ENCODE measurements at regions not wholly inside any gene's neighbourhood (a gene's known extent, or its start where the extent isn't known, plus 50 kb on each side); places are given as distances from the start of the nearest gene placed in this dataset.

DNA sequence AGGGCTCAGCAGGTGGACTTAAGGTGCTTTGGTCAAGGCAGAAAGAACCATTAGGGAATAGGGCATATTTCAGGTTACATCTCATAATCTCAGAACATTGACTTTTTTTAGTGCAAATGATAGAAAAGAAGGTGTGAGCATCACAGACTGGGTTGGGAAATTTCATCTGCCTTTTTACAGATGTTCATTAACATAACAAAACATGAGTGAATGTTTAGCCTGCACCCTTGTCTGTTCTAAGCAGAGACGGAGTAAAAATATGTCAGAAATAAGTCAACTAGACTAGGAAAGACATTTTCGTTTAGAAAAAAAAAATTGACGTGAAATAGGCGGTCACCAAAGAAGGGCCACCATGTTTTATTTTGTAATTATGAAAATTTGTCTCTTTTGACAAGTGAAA, 127.5 kb upstream of the CDH13 start:
- no peak for DNase-seq

DNA sequence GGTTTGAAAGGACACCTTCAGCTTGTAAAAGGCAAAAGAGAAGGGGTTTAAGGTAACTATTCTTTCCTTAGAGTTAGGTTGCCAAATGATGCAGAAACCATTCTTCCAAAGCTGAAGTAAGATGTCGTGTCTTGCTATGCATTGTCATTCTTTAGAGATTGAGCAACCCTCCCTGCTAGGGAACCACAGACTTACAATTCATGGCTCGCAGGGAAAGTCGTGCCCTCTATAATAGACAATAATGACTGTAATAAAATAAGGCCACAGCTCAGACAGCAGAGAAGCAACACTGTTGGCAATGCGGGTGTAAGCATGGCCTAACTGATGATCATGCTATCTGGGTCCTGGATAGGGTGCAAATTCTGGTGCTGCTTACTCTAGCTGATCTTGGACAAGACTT, 129.6 kb upstream of the CDH13 start:
- no peak for DNase-seq

DNA sequence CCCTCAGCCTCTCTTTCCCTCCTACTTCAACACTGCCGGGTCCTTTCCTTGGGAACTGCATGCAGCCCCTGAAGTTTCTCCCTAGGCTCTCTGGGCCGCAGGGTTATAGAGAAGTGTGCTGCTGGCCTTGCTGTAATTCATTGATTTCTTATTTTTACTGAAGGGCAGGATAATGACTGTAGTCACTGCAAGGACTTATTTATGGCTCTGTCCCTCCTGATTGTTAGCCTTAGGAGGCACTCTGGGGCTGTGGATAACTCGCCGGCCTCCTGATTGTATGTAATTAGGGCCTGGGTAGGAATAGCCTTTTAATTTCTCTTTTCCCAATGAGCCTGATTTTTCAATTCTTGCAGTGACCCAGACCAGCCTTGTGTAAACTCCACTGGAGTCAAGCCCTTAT, 138.3 kb upstream of the CDH13 start:
- DNase-seq, result no peak

DNA sequence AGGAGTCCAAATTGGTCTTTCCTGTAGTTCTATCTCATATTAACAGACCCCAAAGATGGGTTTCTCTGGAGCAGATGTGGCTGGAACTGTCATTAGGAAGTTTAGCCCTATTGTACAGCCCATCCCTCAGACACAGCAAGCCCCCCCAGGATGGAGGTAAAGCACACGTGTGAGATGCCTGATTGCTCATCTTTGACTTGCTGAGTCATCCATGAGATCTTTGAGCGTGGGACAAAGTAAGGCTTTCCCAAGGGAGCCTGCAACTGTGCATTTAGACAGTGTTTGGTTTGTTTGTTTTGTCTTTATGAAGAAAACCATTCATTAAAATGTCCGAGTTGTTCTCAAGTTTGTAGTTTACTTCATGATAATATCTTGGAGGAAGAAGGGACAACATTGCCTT, 145.3 kb upstream of the CDH13 start:
- DNase-seq, result no peak

DNA sequence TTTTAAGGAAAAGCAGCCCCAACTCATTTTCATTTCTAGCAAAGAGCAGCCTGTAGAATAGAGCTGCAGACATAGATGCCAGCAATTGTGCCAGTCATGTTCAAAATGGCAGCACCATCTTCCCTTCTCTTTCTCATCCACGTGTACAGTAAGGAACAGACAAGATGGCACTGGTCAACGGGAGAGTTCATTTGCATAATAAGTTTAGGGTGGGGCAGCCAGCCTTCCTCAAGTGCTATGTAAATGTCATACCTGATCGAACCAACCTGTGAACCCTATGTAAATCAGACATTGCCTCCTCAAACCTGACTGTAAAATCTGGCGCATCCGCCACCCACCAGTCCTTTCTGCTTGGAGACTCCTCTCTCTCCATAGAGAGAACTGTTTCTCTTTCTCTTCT, 150.0 kb upstream of the CDH13 start:
- DNase-seq, result no peak

DNA sequence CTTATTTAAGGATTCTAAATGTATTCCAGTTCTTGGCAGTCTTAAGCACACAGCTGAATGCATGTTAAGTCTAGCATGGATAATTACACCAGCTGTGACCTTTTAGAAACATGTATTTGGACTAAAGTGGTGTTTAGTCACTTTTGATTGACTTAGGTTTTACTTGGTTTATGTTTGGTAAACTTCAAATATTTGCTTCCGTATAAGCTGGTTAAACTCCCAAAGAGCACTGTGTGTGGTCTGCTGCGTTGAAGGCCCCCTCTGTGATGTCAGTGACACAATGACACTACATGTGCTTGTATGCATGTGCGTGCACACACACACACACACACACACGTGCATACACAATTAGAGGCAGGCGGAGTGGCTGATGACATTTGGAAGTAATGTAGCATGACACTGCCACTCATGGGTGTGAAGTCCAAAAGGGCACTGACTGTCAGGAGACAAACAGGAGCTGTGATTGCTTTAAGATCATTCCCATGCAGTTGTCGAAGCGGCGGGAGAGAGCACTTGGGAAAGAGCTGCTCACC, 156.1 kb upstream of the CDH13 start:
- DNase-seq, result no peak

DNA sequence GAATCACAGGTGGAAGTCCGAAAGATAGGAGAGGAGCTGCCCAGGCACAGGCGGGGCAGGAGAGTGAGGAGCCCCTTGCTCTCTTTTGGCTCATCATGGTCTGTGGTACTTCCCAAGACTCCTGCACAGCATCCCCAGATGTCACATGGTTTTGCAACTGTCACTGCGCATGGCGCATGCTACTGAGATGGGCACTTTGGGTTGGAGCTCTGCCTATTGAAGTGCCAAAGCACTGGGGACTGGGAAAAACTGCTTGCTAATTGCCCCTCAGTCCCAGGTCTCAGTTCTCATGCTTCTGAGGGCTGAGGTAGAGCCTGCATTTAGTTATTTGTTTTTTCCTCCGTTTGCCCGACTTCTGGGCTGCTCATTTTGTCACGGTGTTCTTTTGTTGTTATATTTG, 156.8 kb upstream of the CDH13 start:
- no peak for DNase-seq

DNA sequence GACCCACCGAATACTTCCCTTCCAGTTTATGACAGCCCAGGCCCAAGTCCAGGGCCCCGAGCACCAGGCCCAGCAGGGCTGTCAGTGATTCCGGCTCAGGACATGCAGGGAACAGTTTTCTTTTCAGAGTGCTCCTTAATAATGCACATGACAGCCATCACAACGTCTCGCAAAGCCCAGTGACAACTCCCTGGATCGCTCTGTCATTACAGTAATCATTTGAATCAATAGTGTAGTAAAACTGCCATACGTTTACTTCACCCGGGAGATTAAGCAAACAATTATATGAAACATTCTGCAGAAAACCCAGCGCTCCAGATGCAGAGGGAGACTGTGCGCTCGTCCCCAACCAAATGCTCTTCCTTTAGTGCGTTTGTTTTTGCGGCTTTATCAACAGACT, 162.6 kb upstream of the CDH13 start:
- DNase-seq, result no peak

DNA sequence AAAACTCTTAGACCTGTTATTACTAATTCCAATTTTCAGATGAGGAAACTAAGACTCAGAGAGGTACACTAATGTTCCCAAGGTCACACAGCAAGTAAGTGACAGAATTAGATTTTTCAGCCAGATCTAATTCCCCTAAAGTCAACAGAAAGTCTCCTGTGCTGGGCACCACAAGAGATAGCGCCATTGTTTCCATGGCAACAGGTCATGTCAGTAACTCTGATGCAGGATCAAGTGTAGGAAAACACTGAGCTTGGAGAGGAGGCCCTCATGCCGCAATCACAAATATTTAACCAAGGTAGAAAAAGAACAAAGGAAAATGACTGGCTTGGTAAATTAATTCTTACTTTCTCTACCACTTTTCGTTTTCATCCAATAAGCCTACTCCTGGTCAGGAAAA, 166.0 kb upstream of the CDH13 start:
- DNase-seq, result no peak

DNA sequence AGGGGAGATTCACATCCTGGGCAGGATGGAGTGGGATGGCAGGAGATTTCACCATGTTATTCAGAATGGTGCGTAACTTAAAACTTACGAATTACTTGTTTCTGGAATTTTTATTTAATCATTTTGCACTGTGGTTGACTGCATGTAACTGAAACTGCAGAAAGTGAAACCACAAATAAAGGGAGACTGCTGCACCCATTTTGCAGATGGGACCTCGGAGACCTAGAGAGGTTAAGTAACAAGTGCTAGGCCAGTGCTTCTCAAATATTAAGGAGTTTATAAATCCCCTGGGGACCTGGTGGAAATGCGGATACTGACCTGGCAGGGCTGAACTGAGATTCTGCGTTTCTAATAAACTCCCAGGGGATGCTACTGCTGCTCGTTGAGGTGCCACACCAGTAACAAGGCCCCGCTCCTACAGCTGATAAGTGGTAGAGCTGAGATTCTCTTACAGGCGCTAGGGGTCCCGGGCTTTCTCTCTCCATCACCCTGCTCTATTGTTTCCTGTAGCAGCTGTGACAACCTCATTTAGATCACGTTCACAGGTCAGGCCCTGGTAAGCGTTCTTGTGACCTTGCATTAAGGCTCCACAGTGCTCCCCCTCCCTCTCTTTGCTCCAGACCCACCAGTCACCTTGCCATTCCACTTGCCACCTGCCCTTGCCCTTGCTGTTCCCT, 167.1 kb upstream of the CDH13 start:
- no peak for DNase-seq

DNA sequence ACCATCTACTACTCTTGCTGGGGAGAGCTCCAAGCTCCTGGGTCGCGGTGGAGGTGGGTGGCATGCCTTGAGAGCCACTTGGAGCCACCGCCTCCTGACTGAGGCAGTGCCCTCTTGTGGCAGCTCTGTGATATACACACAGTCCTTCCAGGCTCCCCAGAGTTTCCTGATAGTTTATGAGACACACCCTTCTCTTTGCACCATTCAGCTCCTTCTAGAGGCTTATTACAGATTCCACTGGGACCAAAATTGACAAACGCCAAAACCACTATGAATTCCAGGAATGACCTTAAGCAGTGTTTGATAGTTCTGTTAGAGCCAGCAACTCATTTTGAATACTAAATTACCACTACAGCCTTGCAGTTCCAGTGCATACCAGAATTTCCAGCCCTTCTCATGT, 170.1 kb upstream of the CDH13 start:
- peak; percentile 35 for DNase-seq

DNA sequence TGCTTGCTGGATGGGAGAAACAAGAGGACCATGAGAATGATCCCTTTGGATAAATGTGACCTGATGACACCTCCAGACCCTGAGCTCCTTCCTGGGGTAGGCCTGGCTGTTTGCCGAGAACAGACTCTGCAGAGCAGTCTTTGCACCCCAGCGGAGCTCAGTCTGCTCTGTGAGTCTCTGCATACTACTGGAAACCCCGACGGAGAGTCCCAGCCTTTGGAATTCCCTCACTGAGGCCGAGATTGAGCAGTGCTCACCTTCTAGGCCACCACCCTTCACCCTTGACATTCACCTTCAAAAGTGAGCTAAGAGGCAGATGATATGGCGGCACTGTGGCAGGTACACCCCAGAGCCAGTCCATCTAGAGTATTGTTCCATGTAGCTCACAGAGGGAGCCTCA, 172.2 kb upstream of the CDH13 start:
- no peak for DNase-seq

DNA sequence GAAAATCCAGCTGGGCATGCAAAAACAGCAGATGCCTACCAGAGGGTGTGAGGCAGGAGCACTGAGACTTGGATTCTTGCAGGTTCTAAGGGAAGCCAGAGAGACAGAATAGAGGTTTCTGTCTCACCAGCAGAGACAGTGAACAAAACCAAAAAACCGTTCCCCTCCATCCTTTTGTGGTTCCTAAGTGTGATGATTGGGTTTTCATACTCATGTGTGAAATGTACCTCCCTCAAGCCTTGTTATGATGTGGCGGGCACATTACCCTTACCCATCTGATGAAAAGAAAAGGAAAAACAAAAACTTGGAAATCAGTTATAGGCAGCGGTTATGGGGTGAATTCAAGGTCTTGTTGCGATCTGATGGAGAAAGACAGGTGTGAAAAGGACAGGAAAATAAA, 172.6 kb upstream of the CDH13 start:
- DNase-seq, result no peak

DNA sequence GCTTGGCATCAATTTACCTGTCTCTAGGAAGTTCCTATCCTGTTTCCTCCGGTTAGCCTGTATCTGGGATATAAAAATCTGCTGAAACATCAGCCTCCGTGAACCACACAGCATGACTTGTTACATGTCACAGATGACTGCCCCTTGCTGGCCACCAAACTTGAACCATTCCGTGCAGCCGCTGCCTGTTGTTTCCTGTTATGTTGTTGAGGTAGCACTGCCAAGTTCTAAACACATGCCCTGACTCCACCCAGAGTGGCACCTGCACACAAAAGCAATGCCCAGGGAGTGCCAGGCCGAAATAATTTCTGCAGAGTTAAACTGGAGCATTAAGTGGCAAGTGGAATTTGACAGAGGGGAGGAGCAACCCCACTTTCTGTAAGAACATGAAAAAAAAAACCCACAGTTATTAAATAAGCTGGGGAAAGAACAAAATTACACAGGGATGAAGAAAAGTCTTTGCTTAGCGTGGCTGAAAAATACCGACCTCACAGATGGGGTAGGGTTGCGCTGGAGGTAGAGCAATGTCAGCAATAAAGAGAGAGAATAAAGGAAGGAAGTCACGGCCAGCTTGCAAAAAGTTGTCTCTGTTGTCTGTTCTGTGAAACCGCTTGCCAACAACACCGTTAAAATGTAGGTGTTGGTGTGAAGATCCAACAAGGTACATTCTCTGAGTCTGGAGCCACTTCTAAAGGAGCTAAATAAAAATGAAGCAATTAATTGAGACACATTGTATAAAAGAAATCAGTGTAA, 174.6 kb upstream of the CDH13 start:
- DNase-seq, result no peak

DNA sequence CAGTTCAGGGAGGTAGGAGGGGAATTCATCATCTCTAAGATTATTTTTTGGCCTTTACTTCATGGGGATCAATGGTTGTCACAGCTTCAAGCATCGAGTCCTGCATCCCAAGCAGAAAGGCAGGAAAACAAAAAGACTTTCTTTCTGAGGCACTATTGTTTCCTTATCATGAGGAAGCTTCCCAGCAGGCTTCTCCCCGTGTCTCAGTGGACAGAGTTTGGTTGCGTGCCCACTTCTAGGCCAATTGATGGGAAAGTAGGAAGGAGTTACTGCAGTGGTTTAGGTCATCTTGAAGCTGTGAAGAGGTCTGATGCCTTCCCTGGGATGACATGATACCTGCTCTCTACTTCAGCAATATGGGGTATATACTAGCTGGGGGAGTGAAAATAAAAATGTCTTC, 175.3 kb upstream of the CDH13 start:
- no peak for DNase-seq

DNA sequence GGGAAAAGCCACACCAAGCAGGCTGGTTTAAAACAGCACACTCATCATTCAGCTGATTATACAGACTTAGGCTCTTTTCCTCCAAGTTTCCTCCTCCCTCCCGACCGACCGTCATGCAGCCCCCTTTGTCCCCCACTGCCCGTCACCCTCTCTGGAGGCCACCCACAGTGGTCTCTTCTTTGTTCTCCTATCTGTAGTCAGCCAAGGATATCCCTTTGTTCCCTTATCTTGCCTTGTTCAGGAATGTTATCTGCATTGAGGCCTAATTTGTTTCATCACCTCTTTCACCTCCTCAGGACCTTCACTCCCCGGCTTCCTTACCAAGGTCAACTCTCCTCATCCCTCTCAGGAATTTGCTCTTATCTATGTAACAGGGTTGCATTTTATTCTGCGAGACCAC, 186.4 kb upstream of the CDH13 start:
- no peak for DNase-seq

DNA sequence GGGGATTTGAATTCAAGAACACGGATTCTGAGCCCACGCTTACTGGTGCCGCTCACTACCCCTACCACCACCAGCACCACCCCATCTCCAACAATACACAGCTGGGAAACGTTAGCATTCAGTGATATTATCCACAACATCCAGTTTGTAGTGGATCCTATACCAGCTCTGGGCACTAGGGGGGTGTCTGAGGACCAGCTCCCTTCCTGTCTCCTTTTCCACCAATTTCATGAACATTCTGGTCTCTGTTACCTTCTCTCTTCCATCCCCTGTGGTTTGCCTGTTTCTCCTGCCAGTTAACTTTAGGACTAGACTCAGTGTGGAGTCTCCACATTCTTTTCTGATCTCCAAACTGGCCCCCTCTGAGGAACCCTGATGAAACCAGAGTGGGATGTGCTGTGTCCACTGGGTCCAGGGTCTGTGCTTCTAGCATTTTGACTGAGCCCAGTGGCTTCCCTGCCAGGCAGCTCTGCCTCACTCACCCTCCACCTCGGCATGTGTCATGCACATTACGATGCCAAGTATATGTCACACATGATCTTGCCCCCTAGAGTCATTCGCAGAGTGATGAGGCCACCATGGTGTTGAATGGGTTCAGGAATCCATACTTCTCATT, 187.0 kb upstream of the CDH13 start:
- no peak for DNase-seq

DNA sequence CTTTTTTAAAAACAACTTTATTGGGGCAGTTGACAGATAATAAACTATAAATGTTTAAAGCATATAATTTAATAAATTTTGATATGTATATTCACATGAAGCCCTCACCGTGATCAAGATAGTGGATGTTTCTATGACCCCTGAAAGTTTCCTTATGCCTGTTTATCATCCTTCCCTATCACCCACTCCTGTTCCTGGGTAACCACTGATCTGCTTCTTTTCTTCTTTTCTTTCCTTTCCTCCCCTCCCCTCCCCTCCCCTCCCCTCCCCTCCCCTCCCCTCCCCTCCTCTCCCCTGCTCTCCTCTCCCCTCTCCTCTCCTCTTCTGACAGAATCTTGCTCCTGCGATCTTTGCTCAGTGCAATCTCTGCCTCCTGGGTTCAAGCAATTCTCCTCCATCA, 193.7 kb upstream of the CDH13 start:
- DNase-seq, result no peak

DNA sequence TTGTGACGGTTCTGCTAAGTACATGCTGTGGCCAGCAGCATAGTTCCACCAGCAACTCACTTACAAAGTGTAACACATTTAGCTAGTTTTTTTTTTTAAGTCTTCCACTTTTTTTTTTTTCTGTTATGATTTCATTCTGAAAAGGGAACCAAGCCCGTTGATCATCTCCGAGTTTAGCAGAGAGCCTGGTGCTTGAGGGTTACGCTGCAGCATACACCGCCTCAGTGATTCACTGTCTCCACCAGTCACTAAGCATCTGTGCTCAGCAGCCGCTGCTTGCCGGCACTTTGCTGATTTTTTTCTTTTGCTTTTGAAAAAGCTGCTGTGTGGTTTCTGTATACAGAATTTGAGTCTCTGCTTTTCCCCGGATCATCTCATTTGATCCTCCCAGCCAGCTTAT, 194.5 kb upstream of the CDH13 start:
- no peak for DNase-seq

DNA sequence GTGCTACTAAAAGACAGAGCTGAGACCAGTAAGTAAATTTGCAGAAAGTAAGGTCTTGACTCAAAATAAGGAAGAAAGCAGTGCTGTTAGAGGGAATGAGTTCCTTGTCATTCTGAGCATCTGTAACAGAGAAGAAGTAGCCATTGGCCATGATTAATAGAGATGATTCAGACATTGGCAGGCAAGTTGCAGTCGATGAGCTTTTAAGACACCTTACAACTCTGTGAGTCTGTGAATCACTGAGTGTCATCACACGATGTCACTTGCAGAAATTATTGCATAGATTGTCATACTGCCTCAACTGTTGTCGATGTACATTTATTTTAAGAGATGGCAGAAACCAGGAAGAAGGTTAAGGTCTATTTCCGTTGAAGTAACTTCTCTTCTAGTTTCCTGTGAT, 201.1 kb upstream of the CDH13 start:
- no peak for DNase-seq

DNA sequence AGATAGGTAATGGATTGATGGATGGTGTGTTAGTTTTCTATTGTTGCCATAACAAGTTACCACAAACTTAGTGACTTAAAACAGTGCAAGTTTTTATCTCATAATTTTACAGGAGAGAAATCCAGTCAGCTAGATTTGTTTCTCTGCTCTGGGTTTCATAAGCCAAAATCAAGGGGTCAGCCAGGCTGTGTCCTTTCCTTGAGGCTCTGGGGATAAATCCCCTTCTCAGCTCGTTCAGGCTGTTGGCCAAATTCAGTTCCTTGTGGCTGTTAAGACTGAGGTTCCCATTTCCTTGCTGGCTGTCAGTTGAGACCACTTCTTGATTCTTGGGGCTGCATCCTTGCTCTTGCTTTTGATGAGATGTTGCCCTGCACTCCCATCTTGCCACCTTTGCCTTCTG, 204.9 kb upstream of the CDH13 start:
- DNase-seq, result peak; percentile 5

DNA sequence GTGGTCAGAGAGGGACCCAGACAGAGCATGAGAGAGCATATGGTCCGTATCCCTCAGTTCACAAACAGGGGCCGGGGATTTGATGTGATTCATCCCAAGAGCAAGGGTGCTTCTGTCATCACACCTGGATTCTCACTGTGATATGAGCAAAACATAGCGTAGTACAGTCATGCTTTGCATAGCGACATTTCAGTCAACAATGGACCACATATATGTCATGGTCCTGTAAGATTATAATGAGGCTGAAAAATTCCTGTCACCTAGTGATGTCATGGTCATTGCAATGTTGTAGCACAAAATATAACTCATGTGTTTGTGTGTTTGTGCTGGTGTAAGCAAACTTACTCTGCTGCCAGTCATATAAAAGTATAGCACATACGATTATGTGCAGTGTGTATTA, 207.4 kb upstream of the CDH13 start:
- DNase-seq, result no peak

DNA sequence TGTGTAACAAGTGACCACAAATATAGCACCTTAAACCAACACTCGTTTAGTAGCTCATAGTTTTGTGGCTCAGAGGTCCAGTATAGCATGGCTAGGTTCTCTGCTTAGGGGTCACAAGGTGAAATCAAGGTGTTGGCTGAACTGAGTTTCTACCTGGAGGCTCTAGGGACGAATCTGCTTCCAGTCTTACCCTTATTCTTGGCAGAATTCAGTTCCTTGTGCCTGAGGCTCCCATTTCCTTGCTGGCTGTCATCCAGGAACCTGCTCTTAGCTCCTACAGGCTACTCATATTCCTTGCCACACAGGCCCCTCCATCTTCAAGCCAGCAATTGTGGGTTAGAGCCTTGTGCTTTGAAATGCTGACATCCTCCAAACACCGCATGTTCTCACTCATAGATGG, 212.3 kb upstream of the CDH13 start:
- no peak for DNase-seq

All from muscle of arm (tissue), 1 donor.